NCI-H2196 treated with DMSO at 0.1 percent for 48 hours (cell line): ENCODE measurements at regions not wholly inside any gene's neighbourhood (a gene's known extent, or its start where the extent isn't known, plus 50 kb on each side); places are given as distances from the start of the nearest gene placed in this dataset.
"Not testable (repeated sequence)": the region's sequence is repeated elsewhere in the genome, so short reads cannot be mapped to it uniquely, and the experiment has no call there.

Experiments used
- DNase-seq: peaks from one replicate; lab custom pipeline; 2025; ENCODE audit not compliant: unreplicated experiment; lab: John Stamatoyannopoulos, UW

DNA sequence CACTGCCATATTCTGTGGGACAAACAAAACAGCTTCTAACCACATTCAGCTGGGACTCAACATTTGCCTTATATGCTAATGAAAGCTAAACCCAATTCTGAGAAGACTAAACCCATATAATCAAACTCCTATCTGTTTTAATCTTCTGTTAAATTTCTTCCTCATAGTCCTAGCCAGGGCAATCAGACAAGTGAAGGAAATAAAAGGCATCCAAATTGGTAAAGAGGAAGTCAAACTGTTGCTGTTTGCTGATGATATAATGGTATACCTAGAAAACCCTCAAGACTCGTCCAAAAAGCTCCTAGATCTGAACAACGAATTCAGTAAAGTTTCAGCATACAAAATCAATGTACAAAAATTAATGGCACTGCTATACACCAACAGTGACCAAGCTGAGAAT, 157.1 kb downstream of the PHLDA1 start:
- DNase-seq = no peak

DNA sequence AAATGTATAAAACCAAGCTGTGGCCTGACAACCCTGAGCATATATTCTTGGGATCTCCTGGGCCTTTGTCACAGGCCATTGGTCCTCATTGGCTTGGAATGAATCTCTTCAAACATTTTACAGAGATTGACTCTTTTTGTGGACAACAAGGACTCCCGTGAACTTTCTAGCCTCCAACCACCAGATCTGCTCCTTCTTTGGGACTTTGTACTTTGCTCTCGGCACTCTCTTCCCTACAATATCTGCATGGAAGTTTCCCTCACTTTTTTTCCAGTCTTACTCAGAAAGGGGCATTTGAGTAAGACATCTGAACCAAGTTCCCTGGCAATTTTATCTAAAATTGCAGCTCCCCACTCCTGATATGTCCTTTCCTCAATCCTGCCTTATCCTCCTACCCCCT, 158.8 kb downstream of the PHLDA1 start:
- DNase-seq = no peak

DNA sequence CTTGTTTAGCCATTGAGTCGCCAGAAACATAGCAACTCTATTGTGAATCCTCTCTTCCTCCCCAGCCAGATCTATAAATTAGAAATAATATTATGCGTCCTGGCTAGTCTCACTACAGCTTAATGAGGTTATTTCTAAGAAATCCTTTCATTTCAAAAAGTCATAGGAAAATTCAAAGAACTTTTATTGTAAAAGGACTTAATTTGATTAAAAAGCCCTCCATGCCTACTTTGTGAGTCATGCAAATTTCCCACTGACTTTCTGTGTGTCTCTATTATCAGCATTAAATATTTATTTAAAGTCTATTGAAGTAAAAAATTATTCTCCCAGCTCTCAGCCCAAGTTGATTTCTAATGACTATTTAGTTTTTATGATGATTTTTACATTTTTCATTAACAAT, 160.7 kb downstream of the PHLDA1 start:
- no peak for DNase-seq

DNA sequence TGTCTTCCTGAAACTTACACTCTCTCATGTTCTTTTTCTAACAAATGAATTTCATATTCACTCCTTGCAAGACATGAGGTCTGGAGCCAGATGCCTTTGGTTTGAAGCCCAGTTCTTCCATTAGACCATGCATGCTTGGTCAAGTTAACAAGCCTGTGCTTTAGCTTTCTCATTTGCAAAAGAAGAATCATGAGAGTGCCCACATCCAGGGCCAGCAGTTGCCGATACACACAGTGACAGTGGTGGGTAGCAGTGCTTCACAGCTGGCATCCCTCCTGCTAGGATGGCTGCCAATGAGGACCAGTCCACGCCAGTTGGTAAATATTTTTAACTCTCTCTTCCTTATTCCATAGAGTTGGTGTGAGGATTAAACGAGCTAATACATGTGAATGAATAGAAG, 163.1 kb downstream of the PHLDA1 start:
- no peak for DNase-seq

DNA sequence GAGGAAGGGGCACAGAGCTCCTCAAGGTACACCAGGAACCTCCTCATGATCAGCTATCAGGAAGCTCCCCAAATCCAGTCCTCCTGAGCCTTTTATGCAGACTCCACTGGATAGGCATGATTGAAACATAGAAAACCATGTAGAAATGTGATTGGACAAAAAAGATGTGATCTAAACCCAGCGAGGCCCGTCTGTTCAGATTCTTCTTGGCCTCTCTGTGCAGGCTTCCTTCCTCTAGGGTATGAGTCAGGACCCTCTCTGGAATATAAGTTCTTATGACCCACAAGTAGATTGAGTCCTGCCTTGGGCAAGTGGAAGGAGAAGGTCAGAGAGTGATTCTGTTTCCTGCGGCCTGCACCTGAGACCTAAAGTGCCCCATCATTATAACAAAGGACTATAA, 166.3 kb downstream of the PHLDA1 start:
- no peak for DNase-seq

DNA sequence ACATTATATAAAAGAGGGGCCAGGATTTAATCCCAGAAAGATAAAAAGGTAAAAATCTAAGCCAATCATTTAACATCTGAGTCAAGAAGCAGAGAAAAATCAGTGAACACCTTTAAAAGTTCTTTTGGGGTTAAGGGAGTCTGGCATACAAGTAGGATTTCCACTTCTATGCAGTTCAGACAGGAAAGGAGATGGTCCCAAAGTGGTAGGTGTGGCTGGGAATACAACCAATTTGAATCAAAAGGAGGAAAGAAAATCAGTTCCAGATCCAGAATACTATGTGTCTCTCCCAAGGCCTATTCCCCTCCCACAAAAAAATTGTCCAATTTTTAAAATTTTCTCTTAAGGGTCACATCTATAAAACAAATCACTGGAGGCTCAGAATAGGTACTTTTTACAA, 167.4 kb downstream of the PHLDA1 start:
- DNase-seq = no peak

DNA sequence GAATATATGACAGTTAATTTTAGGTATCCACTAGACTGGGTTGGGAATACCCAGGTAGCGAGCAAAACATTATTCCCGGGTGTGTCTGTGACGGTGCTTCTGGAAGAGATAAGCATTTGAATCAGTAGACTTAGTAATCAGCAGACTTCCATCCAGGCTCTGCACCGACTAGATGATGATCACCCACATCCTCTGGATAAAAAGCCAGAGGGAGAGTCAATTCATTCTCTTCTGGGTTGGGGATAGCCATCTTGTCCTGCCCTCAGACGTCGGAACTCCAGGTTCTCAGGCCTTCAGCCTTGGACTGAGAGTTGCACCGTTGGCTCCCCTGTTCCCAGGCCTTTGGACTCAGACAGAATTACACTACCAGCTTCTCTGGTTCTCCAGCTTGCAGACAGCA, 168.0 kb downstream of the PHLDA1 start:
- DNase-seq = no peak

DNA sequence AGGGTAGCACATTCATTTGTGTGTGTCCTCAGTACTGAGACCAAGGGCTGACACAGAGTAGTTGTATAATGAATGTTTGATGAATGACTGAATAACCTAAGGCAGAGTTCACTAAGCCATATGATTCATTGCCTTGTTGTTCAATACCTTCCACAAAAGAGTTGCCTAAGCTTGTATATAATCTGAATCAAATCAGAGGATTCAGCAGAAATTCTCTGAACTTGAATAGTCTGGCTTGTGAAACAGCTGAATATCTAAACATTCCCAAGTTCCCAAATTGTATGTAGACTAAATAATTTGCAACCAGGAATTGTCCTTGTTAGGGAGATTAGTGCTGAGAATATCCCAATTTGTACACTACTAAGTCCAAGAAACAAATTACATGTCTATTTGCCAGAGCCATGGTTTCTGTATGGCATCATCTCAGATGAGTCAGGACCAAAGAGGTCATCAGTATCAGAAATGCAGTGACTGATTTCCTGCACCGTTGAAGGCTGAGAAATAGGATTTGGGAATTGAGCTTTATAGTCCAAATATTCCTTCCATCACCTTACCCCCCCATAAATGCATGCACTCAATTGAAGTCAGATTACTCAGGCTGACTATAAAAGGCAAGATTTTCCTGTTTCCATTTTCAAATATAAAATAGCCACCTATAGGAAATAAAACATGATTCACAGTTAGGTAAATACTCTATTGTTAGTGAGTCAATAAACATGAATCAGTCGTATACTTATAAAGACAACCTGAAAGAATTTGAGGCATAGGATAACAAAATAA, 168.7 kb downstream of the PHLDA1 start:
- DNase-seq = no peak

DNA sequence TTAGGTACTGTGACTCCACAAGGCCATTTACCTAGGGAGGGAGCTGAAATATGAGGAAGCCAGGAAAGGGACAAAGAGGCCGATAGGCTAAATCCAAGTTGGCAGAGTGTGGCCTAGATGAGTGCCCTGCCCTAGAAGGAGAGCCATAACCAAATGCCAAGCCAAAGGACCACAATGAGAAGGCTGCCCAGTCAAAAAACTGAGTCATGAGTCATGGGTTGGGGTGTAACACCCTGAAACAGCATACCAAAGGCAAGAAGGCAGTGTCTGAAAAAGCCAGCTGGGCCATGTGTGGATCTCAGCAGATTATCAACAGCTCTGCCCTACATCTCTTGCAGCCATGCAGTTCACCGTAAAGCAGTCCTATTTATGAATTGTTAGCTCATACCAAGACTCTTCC, 171.7 kb downstream of the PHLDA1 start:
- DNase-seq = no peak

DNA sequence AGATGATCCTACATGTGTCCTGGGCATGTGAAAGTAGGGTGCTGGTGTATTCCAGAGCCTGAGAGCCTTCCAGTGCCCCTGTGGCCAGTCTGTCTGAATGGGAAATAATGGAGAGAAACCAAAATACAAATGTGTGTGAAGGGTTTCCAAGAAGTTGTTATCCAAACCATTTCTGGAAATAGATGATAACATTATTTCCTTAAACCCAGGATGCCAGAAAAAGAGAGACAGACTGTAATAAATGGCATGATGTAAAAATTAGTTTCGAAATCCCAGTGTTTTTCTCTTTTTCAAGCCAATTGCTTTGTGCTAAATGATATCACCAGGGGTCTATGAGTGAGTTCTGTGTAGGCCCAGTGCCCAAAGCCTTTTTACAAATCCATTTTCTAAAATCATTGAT, 175.3 kb downstream of the PHLDA1 start:
- no peak for DNase-seq

DNA sequence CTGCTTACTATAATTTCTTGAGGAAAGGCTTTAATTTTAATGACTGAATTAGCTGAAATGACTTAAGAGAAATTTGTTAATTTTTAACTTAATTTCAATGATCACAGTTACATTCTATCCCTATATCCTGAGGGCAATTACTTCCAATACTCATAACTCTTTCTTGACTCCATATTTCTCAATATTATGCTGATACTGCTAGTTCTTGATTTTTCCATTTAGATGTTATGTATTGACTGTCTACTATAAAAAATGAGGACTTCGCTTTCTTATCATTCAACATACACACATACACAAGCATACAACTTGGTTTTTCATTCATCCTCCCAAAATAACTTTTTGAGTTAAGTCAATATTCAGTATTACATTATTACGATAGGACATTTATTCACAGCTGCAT, 176.2 kb downstream of the PHLDA1 start:
- no peak for DNase-seq

DNA sequence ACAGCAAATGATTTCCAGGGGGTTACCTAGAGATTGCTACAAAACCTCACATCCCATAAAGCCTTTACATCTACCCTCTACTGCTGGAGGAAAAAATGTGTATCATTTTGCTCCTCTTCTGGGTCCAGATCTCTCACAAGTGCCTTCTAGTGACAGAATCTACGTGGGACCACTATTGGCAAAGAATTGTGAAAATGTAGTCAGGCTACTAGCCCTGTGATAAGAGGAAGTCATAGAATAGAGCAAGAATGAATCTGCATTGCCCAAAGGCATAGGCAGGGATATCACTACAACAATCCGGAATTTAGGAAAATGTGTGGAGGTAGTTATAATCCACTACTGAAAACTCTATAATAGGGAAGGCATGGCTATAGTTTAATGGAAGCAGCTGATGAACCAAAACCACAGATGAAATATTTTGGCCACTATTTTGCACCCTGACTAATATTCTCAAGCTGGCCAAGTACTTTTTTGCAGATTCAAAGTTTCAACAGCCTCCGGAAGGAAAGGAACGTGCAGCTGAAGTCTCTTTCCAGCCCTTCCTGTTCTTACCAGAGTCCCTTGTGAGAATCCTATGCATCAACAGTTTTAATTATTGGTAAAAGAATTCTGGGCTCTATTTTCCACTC, 176.8 kb downstream of the PHLDA1 start:
- DNase-seq = no peak

DNA sequence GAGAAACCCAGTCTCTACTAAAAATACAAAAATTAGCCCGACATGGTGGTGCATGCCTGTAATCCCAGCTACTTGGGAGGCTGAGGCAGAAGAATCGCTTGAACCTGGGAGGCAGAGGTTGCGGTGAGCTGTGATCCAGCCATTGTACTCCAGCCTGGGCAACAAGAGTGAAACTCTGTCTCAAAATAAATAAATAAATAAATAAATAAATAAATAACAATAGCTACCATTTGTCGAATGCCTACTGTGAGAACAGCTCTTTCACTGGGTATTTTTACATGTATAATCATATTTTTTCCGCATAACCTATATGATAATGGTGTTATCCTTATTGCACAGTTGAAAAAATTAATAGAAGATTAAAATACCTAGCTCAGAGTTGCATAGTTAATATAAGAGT, 177.4 kb downstream of the PHLDA1 start:
- DNase-seq = not testable (repeated sequence)

DNA sequence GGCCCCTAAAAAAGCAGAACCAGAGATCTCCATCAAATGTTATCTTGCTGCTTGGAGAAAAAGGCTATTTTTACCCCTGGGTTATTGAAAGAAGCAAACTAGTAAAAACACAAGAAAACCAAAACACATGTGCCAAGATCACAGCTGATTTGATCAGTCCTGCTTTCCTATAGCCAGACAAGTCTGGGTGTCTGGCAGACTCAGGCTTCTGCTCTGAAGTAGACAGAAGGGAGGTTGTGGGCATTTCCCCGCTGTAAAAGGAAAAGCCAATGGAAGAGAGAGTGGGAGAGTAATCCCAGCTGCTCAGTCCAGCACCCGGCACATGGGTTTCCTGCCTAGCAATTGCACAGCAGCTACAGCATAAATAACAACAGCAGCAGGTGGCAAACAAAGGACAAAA, 177.9 kb downstream of the PHLDA1 start:
- no peak for DNase-seq

DNA sequence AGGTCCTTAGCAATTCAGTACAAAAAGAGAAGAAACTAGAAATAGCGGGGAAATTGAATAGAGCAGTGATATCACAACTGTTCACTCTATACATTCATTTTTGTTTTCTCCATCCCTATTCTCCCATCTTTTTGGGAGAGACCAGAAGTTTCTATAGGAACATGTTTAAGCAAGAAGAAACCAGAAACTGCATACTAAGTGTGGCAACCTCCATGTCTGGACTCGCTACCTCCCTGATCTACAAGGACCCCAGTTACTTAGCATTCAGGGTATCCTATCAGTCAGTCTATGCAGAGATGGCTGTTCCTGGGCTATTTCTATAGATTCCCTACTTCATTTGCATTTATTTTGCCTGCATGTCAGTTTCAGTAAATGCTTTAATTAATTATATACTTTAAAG, 178.6 kb downstream of the PHLDA1 start:
- DNase-seq = no peak

DNA sequence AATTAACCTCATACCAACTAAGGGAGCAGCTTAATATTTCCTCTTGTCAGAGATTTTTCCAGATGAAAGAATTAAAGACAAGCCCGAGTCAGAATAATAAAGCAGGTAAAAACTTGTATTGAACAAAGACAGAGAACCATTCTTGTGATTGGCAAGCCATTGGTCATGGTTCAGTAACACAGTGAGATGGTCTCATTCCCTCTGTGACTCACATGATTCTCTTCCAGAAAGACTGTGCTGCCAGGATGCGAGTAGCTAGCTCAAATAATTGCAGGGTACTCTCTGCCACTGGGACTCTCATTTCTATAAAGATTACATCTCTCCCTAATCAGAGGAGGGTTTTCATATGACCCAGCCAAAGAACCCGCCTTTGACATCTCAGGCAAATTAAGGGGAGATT, 179.4 kb downstream of the PHLDA1 start:
- DNase-seq = no peak

DNA sequence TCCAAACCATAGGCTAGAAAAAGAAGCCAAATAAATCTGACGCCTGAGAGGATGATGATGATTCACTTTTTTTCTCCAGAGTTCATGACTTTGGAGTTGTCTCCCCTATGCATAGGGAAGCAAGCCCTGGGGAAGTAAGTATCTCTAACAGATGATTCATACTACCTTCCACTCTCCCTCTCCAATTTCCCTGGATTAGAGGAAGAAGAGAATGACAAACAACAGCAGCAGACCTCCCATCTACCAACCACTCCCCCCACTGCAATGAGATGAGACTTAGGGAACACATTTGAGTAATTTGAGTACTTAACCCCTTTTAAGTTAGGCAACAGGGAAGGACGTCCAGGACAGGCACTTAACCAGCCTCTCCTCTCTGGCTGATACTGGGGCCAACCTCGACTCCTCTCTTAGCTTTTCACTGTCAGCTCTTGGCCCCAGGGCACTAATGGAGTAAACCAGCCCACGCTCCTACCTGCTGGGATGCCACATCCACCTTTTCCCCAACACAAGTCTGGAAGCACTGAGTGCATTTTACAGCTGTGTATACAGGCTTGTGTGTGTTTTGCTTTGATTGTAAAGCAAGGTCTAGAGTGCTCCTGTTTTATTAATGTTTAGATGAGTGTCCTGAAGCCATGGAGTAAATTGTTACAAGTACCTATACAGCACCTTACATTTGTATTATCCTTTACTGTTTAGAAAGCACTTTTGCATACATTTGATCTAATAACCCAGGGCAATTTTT, 180.7 kb downstream of the PHLDA1 start:
- no peak for DNase-seq

DNA sequence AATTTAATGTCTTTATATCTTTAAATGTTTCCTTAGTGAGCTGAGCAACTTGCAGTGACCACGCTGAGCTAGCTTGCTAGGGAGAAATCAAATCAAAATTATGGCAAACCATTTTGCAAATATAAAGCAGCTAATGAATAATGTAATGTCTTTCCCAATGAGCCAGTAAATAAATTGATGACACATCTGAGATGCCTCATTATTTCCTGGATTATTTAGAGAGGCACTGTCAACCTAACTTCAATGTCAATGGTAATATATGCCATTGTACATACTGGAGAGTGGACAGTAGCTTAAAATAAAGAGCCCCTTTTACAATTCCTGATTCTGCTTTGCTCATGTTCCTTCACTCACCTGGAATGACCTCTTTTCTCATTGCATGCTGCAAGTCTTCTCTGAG, 182.6 kb downstream of the PHLDA1 start:
- no peak for DNase-seq

DNA sequence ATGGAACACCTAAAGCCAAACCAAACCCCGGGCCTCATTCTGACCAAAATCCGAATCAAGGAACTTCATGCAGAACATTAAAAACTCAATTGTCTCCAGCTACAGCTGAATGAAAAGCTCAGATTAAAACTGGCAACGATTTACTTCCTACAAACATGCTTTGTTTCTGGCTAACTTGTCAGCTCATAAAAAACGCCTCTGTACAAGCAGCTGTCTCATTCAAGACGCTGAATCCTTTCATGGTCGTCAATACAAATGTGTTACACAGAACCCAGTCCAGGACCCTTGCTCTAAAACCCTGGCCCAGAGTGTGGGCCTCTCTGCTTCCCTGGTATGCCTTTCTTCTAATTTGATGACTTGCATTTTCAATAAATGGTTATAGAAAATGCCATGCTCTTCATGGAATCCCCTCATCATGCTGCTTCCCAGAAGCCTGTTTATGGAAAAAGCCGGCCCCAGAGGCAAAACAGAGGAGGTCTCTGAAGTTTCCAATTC, 183.1 kb downstream of the PHLDA1 start:
- DNase-seq = no peak

DNA sequence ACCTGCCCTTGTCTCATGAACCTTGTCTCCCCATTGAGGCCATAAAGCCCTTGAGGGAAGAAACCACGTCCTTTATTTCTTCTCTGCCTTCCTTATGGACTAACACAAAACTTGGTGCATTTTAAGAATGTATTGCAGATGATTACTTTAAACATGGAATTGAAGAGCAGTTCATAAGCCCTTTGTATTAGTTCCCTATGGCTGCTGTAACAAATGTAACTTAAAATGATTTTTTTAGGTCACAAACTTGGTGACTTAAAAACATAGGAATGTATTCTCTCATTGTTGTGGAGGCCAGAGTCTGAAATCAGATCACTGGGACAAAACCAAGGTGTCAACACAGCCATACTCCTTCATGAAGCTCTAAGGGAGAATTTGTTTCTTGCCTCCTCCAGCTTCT, 185.5 kb downstream of the PHLDA1 start:
- DNase-seq = no peak

DNA sequence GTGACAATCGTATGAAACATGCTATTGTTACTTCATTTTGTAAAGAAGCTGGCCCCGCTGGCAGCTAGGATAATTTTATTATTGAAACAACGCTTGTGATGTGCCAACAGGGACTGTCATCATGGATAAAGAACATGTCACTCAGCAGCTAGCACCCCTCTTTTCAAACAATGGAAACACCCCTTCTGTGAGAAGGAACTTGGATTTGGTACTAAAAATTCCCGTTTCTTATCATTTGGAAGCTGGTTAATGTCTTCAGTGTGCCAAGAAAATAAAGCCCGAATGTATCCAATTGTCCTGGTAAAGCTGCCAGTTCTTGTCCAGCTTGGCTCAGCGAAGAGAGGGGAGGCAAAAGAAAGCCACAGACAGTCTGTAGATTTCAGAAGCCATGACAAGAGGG, 186.6 kb downstream of the PHLDA1 start:
- no peak for DNase-seq
